ENCODE measurements at regions not wholly inside any gene's neighbourhood (a gene's known extent, or its start where the extent isn't known, plus 50 kb on each side); places are given as distances from the start of the nearest gene placed in this dataset.

DNA sequence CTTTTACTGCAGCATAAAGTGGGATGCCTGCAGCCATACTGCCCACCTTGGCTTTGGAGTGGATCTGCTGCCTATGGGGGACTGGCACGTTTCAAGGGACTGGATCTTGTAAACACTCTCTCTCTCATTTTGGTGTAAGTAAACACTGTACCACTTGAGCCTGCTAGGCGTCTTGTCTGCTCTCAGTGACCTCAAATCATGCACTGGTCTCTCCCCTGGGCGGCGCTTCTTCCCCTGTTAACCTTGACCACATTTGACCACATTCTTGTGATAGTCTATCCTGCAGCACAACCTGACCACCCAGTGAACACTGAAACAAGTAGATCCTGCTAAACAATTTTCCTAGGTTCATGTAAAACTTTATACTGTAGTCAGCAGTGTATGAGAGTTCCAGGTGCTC is 82.6 kb upstream of the HNMT start:
- no peak for TF ChIP-seq EZH2 (optimal IDR thresholded peaks at IDR 0.05; ENCODE audit: low read depth, low read length)
- TF ChIP-seq, protein P1, sequence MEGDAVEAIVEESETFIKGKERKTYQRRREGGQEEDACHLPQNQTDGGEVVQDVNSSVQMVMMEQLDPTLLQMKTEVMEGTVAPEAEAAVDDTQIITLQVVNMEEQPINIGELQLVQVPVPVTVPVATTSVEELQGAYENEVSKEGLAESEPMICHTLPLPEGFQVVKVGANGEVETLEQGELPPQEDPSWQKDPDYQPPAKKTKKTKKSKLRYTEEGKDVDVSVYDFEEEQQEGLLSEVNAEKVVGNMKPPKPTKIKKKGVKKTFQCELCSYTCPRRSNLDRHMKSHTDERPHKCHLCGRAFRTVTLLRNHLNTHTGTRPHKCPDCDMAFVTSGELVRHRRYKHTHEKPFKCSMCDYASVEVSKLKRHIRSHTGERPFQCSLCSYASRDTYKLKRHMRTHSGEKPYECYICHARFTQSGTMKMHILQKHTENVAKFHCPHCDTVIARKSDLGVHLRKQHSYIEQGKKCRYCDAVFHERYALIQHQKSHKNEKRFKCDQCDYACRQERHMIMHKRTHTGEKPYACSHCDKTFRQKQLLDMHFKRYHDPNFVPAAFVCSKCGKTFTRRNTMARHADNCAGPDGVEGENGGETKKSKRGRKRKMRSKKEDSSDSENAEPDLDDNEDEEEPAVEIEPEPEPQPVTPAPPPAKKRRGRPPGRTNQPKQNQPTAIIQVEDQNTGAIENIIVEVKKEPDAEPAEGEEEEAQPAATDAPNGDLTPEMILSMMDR (IDR thresholded peaks at IDR 0.05; ENCODE audit: low read length): no peak
- TF ChIP-seq EZH2phosphoT487 (IDR thresholded peaks at IDR 0.05; ENCODE audit: low read length): no peak
